ENCODE measurements at regions not wholly inside any gene's neighbourhood (a gene's known extent, or its start where the extent isn't known, plus 50 kb on each side); places are given as distances from the start of the nearest gene placed in this dataset.
"Not testable (repeated sequence)": the region's sequence is repeated elsewhere in the genome, so short reads cannot be mapped to it uniquely, and the experiment has no call there.

DNA sequence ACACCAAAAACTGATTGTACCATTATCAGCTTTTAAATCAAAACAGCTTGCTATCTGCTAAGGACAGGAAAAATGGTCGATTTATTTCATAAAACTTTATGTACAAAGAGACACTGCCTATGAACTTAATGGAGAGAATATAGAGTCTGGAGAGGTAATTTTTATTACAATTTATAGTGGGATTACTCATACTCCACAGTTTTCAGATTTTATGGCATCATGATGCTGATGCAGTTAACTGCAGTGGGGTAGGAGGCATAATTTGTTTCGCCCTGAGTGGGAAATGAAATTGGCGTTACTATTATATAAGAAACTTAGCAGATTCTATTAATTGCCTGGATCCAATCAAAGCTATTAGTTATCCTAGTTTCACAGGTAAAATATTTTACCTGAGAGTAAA is 301.4 kb downstream of the KLF12 start:
- no peak for DNase-seq

DNA sequence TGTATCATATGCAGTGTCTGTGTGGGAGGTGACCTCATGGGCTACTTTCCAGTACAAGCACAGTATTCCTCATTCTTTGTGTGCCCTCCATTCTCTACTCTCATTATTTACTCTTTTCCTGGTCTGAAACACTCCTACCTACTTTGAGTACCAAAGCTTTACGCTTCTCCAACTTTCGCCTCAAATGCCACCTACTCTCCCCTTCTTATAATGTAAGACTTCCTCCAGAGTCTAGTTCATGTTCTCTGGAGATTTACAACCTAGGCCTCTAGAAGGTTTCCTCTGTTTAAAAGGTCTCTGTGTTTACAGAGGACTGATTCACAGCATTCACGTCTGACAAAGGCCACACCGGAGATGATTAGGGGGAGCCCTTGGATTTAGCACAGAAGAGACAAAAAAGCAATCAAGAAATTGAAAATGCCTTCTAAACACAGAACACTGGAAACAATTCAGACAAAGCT is 302.0 kb downstream of the KLF12 start:
- DNase-seq = no peak

DNA sequence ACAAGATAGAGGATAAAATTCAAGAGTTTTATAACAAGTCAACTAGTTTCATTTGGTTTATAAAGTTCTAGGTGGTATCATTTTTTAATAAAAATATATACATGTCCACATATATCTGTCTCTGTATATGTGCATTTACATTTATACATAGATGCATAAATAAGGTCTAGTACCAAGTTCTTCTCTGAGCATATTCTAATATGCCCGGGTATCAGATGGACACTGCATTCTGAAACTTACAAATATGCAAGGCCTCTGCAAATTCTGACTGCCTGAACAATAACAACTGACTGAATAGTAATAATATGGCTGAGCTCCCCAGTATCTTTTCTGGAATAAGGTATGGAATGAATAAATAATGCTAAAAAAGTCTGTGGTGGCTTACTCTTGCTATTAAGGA is 304.8 kb downstream of the KLF12 start:
- no peak for DNase-seq

DNA sequence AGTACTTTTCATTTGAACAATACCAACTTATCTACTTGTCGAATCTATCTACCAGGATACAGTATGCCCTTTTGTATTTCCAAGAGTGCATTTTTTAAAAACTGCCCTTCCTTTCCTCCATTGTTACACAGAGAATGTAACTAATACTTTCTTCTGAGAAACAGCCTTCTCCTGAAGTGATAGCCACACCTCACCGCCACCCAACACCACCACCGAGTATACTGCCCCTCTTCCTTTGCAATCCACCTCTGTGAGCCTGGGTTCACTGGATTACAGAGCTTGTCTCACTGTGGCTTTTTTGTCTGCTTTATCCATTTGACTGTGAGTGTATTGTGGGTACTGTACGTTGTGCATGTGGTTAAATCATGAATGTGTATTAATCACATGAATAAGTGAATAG is 305.4 kb downstream of the KLF12 start:
- no peak for DNase-seq

DNA sequence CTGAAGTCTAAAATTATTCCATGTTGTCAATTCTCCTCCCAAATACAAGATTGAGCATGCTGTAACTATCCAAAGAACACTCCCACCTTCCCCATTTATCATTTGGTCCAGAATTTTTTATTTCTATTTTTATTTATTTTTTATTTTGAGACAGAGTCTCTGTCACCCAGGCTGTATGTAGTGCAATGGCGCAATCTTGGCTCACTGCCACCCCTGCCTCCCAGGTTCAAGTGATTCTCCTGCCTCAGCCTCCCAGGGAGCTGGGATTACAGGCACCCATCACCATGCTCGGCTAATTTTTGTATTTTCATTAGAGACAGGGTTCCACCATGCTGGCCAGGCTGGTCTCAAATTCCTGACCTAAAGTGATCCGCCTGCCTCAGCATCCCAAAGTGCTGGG is 306.8 kb downstream of the KLF12 start:
- DNase-seq = no peak

DNA sequence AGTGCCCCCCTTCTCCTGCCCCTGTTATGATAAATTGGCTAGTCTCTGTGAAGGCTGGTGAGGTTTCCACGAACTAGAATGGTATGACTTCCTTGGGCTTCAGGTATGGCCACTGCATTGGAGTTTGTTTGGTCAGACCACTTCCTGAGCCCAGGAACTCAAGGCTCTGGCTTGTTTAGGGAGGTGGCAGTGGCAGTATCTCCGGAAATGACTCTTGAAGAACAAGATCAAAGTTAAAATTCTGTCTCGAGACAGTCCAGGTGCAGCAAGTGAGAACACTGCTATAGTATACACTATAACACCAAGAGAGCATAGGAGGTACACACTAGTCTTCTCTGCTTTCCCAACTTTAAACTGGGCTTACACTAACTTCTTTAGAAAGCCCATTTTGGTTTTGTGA is 309.1 kb downstream of the KLF12 start:
- DNase-seq = no peak

DNA sequence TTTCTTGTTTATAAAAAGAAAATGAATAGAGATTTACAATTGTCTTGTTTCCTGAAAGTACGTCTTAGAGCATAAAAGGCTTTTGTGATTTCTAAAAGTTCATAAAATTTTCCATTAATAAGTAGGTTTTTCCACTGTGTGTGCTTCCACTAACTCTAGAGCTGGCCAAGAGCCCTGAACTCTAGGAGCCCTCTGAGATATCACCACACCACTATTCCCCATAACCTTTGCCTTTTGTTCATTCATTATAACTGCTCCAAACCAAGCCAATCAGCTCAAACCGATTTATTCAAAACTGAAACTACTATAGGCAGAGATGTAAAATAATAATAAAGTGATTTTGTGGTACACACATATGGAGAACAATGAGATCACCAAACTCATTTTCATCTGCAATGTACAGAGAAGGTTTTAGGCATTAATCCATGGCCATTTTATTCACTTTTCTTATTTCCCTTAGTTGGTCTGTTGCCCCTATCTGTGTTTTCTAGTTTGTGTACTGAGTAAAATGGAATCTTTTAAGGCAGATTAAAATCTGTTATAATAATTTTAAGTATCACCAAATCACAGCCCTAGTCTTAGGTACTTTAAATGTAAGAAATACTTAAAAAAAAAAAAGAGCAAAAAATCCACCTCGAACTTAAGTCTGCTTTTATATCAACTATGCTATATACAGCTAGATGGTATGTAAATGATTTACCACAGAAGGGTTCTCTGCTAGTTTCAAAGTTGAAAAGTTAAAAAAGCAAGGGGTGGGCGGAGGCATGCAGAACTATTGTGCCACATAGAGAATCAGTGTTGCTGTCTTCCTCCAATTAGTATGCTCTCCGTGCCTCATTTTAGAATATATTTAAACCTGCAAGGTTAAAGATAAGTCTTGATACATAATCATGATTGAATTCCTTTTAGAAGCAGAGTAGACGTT is 311.3 kb downstream of the KLF12 start:
- no peak for DNase-seq

DNA sequence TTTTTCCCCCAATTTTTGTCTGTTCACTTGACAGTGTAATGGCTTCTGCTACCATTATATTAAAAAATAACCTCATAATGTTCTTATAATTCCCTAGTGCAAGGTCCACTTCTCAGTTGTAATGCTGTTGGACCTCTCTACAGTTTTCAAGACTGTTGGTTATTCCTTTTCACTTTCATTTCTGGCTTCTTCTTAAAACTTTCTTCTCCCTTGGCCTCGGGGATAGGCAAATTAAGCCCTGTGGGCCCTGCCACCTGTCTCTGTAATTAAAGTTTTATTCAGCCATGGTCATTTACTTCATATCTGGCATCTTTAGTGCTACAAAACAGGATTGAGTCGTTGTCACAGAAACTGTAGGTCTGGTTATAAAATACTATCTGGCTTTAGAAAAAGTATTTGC is 313.5 kb downstream of the KLF12 start:
- no peak for DNase-seq

DNA sequence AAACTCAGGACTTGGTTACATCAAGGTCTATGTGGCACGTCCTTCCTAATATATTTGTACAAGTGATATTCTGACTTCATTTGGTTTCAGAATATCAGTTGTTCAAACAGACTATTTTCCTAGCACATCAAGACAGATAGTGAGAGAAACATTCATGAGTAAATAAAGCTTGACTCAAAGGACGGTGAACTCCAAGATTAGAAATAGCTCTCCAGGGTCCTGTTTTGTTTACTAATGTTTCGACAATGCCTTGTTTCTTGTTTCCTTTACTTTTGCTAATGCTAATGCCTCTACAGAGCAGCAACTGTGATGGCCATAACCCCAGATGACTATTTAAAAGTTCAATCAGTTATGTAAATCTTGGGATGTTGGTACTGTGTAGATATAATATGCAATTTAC is 313.9 kb downstream of the KLF12 start:
- DNase-seq = no peak

DNA sequence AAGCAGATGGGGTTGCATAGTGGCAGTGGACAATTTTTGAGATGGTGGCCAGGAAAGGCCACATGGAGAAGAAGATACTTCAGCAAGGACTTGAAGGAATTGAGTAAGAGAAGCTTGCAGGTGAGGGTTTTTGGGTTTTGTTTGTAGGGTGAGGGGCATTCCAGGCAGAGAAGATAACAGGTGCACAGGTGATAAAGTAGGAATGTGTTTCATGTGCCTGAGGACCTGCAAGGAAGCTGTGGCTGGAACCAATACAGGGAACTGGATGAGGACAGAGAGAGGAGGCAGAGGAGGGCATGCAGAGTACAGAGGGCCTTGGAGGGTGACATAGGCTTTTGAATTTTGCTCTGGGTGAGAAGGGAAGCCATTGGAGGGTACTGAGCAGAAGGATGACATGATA is 314.5 kb downstream of the KLF12 start:
- no peak for DNase-seq

DNA sequence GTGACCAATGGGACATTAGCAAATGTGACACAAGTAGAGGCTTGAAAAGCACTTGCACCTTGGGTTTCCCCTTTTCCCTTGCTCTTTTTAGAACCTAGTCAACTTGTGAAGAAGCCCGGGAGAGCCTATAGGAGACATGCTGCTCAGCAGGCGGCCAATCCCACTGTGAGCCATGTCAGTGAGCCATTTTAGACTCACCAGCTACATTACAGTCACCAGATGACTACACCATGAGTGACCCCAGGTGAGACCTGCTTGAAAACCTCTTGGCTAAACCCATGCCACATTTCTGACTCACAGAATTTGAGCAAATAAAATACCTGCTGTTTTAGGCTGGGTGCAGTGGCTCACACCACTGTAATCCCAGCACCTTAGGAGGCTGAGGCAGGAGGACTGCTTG is 317.5 kb downstream of the KLF12 start:
- no peak for DNase-seq

DNA sequence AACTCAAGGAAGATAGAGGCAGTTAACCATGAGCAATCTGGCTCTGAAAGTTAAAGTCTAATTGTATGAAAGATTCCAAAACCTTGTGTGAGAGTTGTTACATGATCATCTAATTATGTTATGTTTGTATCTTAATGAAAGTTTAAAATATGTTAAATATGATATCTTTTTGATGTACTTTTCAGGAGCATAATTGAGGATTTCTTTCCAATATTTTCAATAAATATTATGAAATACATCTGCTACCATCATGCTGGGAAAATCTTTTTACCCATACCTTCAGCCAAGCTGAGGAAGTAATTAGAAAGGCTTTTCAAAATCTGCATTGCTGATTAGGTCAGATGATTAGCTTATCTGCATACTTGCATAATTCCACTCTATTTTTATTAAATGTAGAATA is 318.4 kb downstream of the KLF12 start:
- no peak for DNase-seq

DNA sequence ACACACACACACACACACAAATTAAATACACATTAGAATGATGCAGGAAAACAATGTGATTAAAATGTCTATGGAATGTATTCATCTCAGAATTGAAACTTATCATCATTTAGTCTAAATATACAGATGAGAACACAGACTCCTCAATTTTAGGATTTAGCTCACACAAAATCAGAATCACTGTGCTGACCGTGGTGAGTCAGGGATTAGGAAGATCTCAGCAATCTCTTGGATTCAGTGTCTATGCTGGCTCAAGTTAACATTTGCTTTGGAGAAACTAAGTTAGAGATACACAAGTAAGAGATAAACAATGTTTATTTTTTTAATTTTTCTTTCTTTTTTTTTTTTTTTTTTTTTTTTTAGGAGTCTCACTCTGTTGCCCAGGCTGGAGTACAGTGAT is 323.6 kb downstream of the KLF12 start:
- no peak for DNase-seq

DNA sequence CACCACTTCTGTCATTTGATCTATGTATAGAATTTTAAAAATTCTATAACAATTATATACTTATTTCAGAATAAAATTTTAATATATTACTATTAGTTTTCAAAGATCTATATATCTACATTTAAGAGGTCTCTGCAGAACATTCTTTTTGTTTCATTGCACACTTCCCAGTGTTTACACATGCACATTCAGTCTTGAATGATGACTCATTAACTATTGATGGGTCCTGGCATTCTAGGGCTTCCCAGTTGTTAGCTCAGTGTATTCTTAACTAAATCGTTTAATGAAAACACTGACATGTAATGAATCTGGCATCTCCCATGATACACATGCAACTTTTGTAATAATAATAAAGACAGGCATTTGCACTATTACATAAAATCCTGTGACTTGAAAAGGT is 324.6 kb downstream of the KLF12 start:
- no peak for DNase-seq

DNA sequence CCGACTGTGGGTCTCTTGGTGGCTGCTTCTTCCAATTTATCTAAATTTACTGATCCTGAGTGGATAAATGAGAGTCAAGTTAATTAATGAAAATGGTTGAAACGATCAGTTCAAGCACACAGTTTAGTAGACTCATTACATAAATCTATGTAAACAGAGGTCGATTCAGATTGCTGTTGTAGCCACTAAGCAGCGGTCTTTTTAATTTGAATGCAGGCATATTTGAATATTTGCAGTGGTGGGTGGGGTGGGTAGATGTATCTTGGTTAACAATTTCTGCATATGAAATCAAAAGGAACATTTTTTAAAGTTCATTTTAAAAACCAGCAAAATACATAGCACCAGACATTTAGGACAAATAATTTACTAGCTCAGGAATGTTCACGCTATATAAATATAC is 325.9 kb downstream of the KLF12 start:
- no peak for DNase-seq

DNA sequence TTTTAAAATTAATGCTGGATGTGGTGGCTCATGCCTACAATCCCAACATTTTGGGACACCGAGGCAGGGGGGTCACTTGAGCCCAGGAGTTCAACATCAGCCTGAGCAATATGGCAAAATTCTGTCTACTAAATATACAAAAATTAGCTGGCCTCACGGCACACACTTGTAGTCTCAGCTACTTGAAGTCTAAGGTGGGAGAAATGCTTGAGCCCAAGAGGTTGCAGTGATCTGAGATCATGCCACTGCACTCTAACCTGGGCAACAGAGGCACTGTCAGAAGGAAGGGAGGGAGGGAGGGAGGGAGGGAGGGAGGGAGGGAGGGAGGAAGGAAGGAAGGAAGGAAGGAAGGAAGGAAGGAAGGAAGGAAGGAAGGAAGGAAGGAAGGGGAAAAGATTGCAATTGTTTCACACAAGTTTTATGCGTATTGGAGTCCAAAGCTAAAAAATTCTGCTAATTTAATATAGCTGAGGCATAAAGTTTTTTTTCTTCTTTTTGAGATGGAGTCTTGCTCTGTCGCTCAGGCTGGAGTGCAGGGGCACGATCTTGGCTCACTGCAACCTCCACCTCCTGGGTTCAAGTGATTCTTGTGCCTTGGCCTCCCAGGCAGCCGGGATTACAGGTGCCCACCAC is 328.8 kb downstream of the KLF12 start:
- not testable (repeated sequence) for DNase-seq

DNA sequence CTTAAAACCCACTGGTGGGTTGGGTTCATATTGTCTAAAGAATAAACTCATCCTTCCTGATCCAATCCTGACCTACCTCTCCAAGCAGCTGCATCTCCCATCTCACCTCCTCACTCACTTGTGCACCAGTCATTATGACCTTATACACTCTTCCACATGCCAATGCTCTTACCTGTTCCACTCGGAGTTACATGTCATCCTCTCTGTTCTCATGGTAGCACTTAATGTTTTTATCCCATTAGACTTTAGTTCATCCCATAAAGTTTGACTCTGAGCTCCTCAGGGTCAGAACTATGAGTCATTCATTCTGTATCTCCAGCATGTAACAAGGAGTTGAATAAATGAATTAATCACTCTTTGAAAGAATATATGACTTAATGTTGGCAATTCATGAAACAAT is 330.2 kb downstream of the KLF12 start:
- DNase-seq = no peak

DNA sequence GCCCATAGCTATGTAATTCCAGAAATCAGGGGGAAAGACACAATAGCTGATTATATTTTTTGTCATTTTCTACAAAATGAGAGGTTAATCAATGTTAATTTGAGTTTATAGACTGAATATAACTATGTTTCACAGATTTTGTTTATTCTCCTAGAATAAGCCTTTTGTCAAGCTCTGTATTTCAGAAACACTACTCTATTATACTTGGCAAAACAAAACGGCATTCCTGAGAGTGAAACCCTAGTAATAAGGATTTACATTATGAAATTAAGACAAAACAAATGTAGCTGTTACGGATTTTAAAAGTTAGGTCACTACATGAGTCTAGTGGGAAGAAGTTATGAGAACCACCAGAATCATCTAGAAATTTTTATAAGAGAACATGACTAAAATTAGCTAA is 334.2 kb downstream of the KLF12 start:
- DNase-seq = no peak

DNA sequence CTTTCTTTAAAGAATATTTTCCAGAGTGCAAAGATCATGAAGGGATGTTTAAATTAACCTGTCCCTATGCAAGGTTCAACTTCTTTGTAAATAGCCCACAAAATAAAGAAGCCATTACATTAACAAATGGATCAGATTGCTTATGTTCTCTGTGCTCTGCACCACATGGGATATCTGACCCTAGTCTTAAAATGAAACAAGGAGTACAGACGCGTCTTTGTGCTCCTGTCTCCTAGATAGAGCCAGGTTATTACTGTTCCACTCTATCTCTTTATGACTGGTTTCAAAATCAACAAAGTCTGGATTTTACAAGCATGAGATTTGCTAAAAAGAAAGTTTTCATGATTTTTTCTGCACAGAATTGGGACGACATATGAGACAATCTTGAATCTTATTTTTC is 339.4 kb downstream of the KLF12 start:
- no peak for DNase-seq

DNA sequence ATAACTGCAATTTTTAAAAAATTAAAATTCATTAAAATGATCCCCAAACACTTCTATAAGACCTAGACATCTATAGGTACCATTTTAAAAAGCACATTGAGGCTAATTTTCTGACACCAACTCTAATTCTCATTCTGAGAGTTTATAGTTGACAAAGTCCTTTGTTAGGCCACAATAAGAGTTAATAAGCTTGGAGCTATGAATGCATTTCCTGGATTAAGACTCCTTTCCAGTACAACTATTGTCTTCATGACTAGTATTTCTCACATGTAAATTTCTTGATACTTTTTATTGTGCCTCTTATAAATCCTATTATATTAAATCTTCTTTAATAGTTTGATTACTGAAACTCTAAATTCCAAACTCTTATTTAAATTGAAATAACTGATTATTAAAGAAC is 340.8 kb downstream of the KLF12 start:
- no peak for DNase-seq

DNA sequence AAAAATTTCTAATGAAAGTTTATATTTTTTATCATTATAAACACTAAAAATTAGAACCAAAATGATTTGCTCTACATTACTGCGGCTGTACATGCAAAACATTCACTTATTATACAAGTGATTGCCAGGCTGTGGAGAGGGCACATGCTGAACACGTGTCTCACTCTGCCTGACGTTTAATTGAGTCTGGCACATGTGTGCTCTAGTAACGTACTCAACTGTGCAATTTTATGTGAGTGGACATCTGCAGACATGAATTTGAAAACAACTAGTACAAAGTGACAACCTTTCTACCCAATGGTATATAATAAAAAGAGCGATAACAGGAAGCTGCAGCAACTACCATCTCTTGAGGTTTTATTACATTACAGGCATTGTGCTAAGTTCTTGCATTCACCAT is 341.4 kb downstream of the KLF12 start:
- DNase-seq = no peak

DNA sequence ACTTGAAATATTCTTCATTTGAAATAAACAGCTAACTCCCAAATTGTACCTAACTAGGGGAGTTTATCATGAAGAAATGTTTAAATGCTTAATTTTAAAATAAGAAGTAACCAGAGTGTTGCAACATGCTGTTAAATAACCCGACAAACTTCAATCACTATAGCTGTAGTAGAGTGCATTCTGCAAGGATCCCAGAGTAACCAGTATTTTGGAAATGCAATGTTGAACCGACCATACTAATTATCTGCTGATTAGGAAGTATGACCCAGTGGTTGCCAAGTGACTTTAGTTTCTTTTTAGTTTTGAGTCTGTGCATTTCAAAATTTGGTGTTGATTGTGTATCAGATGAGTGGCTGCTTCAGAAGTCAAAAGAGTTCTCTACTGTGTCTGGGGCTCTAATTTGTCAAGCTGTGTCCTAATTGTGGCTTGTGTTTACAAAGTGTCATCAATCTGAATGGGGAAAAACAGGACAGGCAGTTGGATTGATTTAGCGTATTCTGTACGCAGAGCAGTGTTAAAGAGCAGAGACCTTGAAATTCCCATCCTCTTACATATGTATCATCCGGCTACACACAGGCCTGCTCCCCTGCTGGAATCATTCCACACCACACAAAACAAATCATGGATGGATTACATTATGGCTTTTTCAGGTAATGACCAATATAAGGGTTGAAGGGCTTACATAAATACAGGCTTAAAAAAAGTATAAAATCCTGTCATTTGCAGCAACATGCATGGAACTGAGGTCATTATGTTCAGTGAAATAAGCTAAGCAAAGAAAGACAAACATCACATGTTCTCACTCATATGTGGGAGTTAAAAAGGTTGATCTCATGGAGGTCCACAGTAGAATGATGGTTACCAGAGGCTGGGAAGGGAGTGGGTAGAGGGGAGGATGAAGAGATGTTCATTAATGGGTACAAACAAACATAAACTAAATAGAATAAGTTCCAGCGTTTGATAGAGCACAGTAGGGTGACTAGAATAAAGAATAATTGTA is 351.5 kb downstream of the KLF12 start:
- DNase-seq = no peak

DNA sequence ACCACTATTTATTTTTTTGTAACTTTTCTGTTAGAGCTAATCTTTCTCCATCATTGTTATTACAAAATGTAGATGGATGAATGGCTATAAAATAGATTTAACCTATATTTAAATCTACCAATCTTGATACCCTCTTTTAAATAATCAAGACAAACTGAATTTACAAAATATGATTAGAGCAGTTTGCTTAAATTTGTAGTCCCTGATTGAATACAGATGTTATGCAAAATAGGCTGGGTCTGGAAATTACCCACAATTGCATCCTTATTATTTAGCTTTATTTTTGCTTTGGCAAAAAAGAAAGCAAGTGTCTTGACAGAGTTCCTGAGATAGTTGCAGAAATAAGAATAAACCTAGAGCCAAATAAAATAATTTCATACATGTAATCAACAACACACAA is 352.8 kb downstream of the KLF12 start:
- no peak for DNase-seq

All from NCI-H1694 (cell line).